AG04450 (cell line): ENCODE measurements at regions not wholly inside any gene's neighbourhood (a gene's known extent, or its start where the extent isn't known, plus 50 kb on each side); places are given as distances from the start of the nearest gene placed in this dataset.
A peak's percentile ranks its signal among the peaks of the same experiment; 100 is the strongest.
"Not testable (repeated sequence)": the region's sequence is repeated elsewhere in the genome, so short reads cannot be mapped to it uniquely, and the experiment has no call there.

Experiments used
- CTCF ChIA-PET: fragments of 300-600, 350-600 bp; formaldehyde crosslinking; extraction: SDS; loops from one replicate; lab custom pipeline; 2022; ENCODE audit warnings: antibody characterized with exemption, inconsistent platforms; lab: Charles Lee
- POLR2A ChIA-PET: fragments of 350-600 bp; formaldehyde crosslinking; extraction: SDS; loops from one replicate; lab custom pipeline; 2021; ENCODE audit warnings: antibody characterized with exemption, inconsistent platforms; lab: Yijun Ruan, JAX
- DNase-seq: peaks from one replicate; pipeline ENCODE4 v3.0.0-alpha.2; 2011; ENCODE audit warnings: low read depth, low spot score
- H3K27ac ChIP-seq: one replicate; pipeline ENCODE4 v1.5.1; 2012; ENCODE audit warnings: low read depth, low read length, control low read depth
- H3K27me3 ChIP-seq: one replicate; pipeline ENCODE4 v1.6.0; 2012; ENCODE audit warnings: low read length; ENCODE audit not compliant: control insufficient read depth, insufficient read depth
- H3K4me3 ChIP-seq: 2 replicates; pipeline ENCODE4 v1.5.1; 2011; ENCODE audit warnings: mild to moderate bottlenecking, low read depth, low read length, control low read depth
- H3K9me3 ChIP-seq: 2 replicates; pipeline ENCODE4 v1.5.1; 2012; ENCODE audit warnings: low read length; ENCODE audit not compliant: control insufficient read depth, insufficient read depth
- CTCF ChIP-seq: IDR thresholded peaks from 2 replicates; pipeline ENCODE4 v1.5.1; 2011; ENCODE audit warnings: low read depth, low read length, control low read depth, inconsistent platforms

GRCh38 chr6:1170794-1171193 lies 141.1 kb upstream of the FOXQ1 start:
- ChIA-PET CTCF (no interaction called here), POLR2A (no interaction called here)
- Histone ChIP-seq H3K9me3 (no peaks in the 10 kb centered on the region), H3K27ac (no peak overlapping the region), H3K4me3 (no peak overlapping the region), H3K27me3 (peaks cover 3% of the 10 kb centered on the region)
- DNase-seq = no peak
- TF ChIP-seq CTCF = no peak

GRCh38 chr6:1164600-1164999 lies 147.3 kb upstream of the FOXQ1 start:
- Histone ChIP-seq H3K27ac (no peak overlapping the region), H3K9me3 (no peaks in the 10 kb centered on the region), H3K4me3 (no peak overlapping the region), H3K27me3 (no peaks in the 10 kb centered on the region)
- ChIA-PET CTCF (no interaction called here), POLR2A (no interaction called here)
- no peak for DNase-seq
- no peak for TF ChIP-seq CTCF

- no peak for DNase-seq
- no peaks in the 10 kb centered on the region for H3K27me3 ChIP-seq
- H3K9me3 ChIP-seq = no peaks in the 10 kb centered on the region
- no peak for TF ChIP-seq CTCF
- POLR2A ChIA-PET = no interaction called here
- CTCF ChIA-PET = no interaction called here
- no peak overlapping the region for H3K4me3 ChIP-seq
- H3K27ac ChIP-seq = no peak overlapping the region
Observed at GRCh38 chr6:1163501-1163900, 148.4 kb upstream of the FOXQ1 start.

- Histone ChIP-seq H3K4me3 (peak overlapping the region; percentile 22; the same call in 1 of the 2 replicates), H3K9me3 (no peaks in the 10 kb centered on the region), H3K27ac (no peak overlapping the region), H3K27me3 (no peaks in the 10 kb centered on the region)
- ChIA-PET CTCF (no interaction called here), POLR2A (no interaction called here)
- TF ChIP-seq CTCF = no peak
- DNase-seq = no peak
Observed at GRCh38 chr6:1162367-1163275, 149.3 kb upstream of the FOXQ1 start.

GRCh38 chr6:1156411-1156810 lies 155.5 kb upstream of the FOXQ1 start:
- H3K4me3 ChIP-seq = not testable (repeated sequence)

More at GRCh38 chr6:1156411-1156810, 155.5 kb upstream of the FOXQ1 start:
- H3K9me3 ChIP-seq, CTCF ChIA-PET, DNase-seq, H3K27ac ChIP-seq, POLR2A ChIA-PET: not testable (repeated sequence)
- H3K27me3 ChIP-seq = peaks cover 12% of the 10 kb centered on the region
